Keratinocyte (primary cell): ENCODE measurements at regions not wholly inside any gene's neighbourhood (a gene's known extent, or its start where the extent isn't known, plus 50 kb on each side); places are given as distances from the start of the nearest gene placed in this dataset.

Source experiments
- DNase-seq: peaks from one replicate; pipeline ENCODE4 v3.0.0-alpha.2; 2011; ENCODE audit warnings: low read depth, missing footprints, low spot score
- FAIRE-seq: peaks from 2 replicates; lab custom pipeline; 2011; peaks lifted over from hg19 to GRCh38; lab: Jason Lieb, UNC
- H2AFZ ChIP-seq: 2 replicates; pipeline ENCODE4 v1.6.0; 2012; ENCODE audit warnings: low read length, control low read depth, inconsistent platforms; ENCODE audit not compliant: control insufficient read depth
- H3K27ac ChIP-seq: 2 replicates; pipeline ENCODE4 v1.5.1; 2011; ENCODE audit warnings: low read length; ENCODE audit not compliant: control insufficient read depth, insufficient read depth
- H3K27me3 ChIP-seq: 3 replicates; pipeline ENCODE4 v1.6.0; 2011; ENCODE audit warnings: low read length; ENCODE audit not compliant: control insufficient read depth, insufficient read depth; ENCODE audit errors: extremely low read depth
- H3K36me3 ChIP-seq, 2 experiments: 2 replicates in 1 of 2; 3 replicates in 1 of 2; pipeline ENCODE4 v1.5.1; 2011; ENCODE audit warnings: low read length in 2 of 2, mild to moderate bottlenecking in 1 of 2; ENCODE audit not compliant: control insufficient read depth in 2 of 2, insufficient read depth in 2 of 2; ENCODE audit errors: extremely low read depth in 1 of 2
- H3K4me1 ChIP-seq: 3 replicates; pipeline ENCODE4 v1.5.1; 2011; ENCODE audit warnings: low read length; ENCODE audit not compliant: control insufficient read depth, insufficient read depth; ENCODE audit errors: extremely low read depth
- H3K4me2 ChIP-seq: 3 replicates; pipeline ENCODE4 v1.6.0; 2011; ENCODE audit warnings: low read depth, low read length; ENCODE audit not compliant: control insufficient read depth, insufficient read depth; ENCODE audit errors: extremely low read depth
- H3K4me3 ChIP-seq, 3 experiments: fragments of 200-600 bp in 1 of 3; sonication (generic) in 1 of 3; 2 replicates in 2 of 3; 3 replicates in 1 of 3; pipeline ENCODE4 v1.5.1; 2011 to 2016; ENCODE audit warnings: low read length in 3 of 3, mild to moderate bottlenecking in 3 of 3, control low read depth in 2 of 3, inconsistent platforms in 1 of 3, low read depth in 1 of 3, mixed read lengths in 1 of 3, mixed run types in 1 of 3, moderate library complexity in 1 of 3; ENCODE audit not compliant: control insufficient read depth in 2 of 3, insufficient read depth in 2 of 3; ENCODE audit errors: extremely low read depth in 1 of 3
- H3K79me2 ChIP-seq: 2 replicates; pipeline ENCODE4 v1.6.0; 2012; ENCODE audit warnings: low read length; ENCODE audit not compliant: control insufficient read depth, insufficient read depth
- H3K9ac ChIP-seq: 3 replicates; pipeline ENCODE4 v1.6.0; 2011; ENCODE audit warnings: low read length; ENCODE audit not compliant: control insufficient read depth, insufficient read depth; ENCODE audit errors: extremely low read depth
- H3K9me1 ChIP-seq: 3 replicates; pipeline ENCODE4 v1.6.0; 2011; ENCODE audit warnings: low read length; ENCODE audit not compliant: control insufficient read depth, insufficient read depth; ENCODE audit errors: extremely low read depth
- H3K9me3 ChIP-seq: 2 replicates; pipeline ENCODE4 v1.5.1; 2012; ENCODE audit warnings: low read depth, low read length; ENCODE audit not compliant: control insufficient read depth
- H4K20me1 ChIP-seq: 3 replicates; pipeline ENCODE4 v1.6.0; 2011; ENCODE audit warnings: low read length; ENCODE audit not compliant: control insufficient read depth, insufficient read depth; ENCODE audit errors: extremely low read depth
- CTCF ChIP-seq, 3 experiments: IDR thresholded peaks in 1 of 3; conservative IDR thresholded peaks in 1 of 3; optimal IDR thresholded peaks in 1 of 3; 2 replicates in 2 of 3; 3 replicates in 1 of 3; pipeline versions ENCODE3 to v1.5.1; 2011; ENCODE audit warnings: low read length in 3 of 3, mild to moderate bottlenecking in 3 of 3, moderate library complexity in 2 of 3, control low read depth in 1 of 3, inconsistent platforms in 1 of 3; ENCODE audit not compliant: insufficient read depth in 2 of 3; ENCODE audit errors: extremely low read depth in 1 of 3
- EZH2 ChIP-seq: IDR thresholded peaks from one replicate; pipeline ENCODE4 v1.6.1; 2012; ENCODE audit warnings: inconsistent platforms, mild to moderate bottlenecking, low read length, moderate library complexity
- dilution Hi-C: fragments of 300-500 bp; cut with MboI; formaldehyde crosslinking; loops from one replicate; pipeline ENCODE4 v1.7.0; 2020; ENCODE audit warnings: low sequenced_read_pairs; ENCODE audit not compliant: extremely low pct_ligation_motif_present

- no peaks in the 10 kb centered on the region for H3K79me2 ChIP-seq
- H3K9me3 ChIP-seq: no peaks in the 10 kb centered on the region
- no peaks in the 10 kb centered on the region for H3K4me1 ChIP-seq
- no peak overlapping the region for H3K9ac ChIP-seq
- no peaks in the 10 kb centered on the region for H4K20me1 ChIP-seq
- H3K27me3 ChIP-seq: peaks cover 6% of the 10 kb centered on the region
- no peaks in the 10 kb centered on the region for H3K9me1 ChIP-seq
- TF ChIP-seq CTCF (optimal IDR thresholded peaks at IDR 0.05 in 1 of 3, IDR thresholded peaks at IDR 0.05 in 1 of 3, conservative IDR thresholded peaks at IDR 0.05 in 1 of 3; ENCODE audit: extremely low read depth in 1 of 3, insufficient read depth in 2 of 3, low read length in 3 of 3) (no peak), EZH2 (no peak)
- H3K4me3 ChIP-seq: no peak overlapping the region
- H2AFZ ChIP-seq: no peak overlapping the region
- no peak for FAIRE-seq
- dilution Hi-C loops: no loop called here
- H3K27ac ChIP-seq: no peak overlapping the region
- no peak overlapping the region for H3K4me2 ChIP-seq
- H3K36me3 ChIP-seq: no peaks in the 10 kb centered on the region
- DNase-seq: no peak
Measured at GRCh38 chr17:73870068-73870467, 225.8 kb upstream of the SDK2 start.

- FAIRE-seq (no peak), DNase-seq (no peak)
- no peak overlapping the region for H2AFZ ChIP-seq
- no peaks in the 10 kb centered on the region for H3K79me2 ChIP-seq
- dilution Hi-C loops: no loop called here
- TF ChIP-seq EZH2 (no peak), CTCF (optimal IDR thresholded peaks at IDR 0.05 in 1 of 3, IDR thresholded peaks at IDR 0.05 in 1 of 3, conservative IDR thresholded peaks at IDR 0.05 in 1 of 3; ENCODE audit: extremely low read depth in 1 of 3, insufficient read depth in 2 of 3, low read length in 3 of 3) (no peak)
- H4K20me1 ChIP-seq: no peaks in the 10 kb centered on the region
- no peak overlapping the region for H3K4me2 ChIP-seq
- no peaks in the 10 kb centered on the region for H3K36me3 ChIP-seq
- H3K9me3 ChIP-seq: no peaks in the 10 kb centered on the region
- no peak overlapping the region for H3K27ac ChIP-seq
- peaks cover 6% of the 10 kb centered on the region for H3K27me3 ChIP-seq
- no peak overlapping the region for H3K4me3 ChIP-seq
- H3K9ac ChIP-seq: no peak overlapping the region
- H3K9me1 ChIP-seq: no peaks in the 10 kb centered on the region
- H3K4me1 ChIP-seq: no peaks in the 10 kb centered on the region
Measured at GRCh38 chr17:73870473-73870872, 226.2 kb upstream of the SDK2 start.
